HL-60/S4 treated with retinoic acid at 250 ng/mL for 4 days and 3 days (cell line): ENCODE measurements at regions not wholly inside any gene's neighbourhood (a gene's known extent, or its start where the extent isn't known, plus 50 kb on each side); places are given as distances from the start of the nearest gene placed in this dataset.

Source experiments
- in situ Hi-C: fragments of 300-500 bp; cut with MboI; formaldehyde crosslinking; loops from 2 replicates; pipeline ENCODE4 v1.7.0; 2022; ENCODE audit warnings: low sequenced_read_pairs

DNA sequence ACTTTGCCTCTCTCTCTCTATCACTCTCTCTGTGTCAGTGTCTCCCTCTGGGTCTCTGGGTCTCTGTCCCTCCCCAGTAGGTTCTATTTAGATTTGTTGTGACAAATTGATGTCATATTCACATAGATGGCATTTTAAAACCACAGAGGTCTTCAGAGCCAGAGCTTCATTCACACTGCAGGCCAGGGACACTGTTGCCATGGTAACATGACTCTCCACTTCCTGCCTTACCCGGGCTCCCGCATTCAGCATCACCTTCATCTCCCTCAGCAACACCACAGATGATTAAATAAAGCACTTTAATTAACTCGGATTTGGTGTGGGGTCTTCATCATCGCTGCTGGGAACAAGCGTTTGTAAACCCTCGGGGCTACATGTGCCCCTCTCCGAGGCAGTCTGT, 132.6 kb downstream of the ETS2 start:
- in situ Hi-C loops: no loop called here

DNA sequence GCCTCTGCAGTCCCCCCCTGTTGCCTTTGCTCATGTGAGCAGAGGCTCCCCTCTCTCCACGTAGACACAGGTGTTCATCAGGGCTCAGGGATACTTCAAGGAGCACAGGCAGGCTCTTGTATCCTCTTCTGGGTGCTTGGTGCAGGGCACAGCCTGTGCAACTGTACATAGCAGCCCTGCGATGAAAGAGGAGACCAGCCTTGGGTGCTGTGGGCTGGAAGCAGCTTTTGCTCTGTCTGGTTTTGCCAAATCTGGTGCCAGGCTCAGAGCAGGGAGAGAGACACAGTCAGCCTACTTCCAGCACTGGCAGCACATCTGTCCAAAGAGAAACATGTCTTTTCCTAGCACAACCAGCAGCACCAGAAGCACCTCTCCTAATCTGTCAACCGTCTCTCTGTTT, 132.1 kb downstream of the ETS2 start:
- in situ Hi-C loops: no loop called here

GRCh38 chr21:38937286-38937790, 131.6 kb downstream of the ETS2 start:
- in situ Hi-C loops: no loop called here

GRCh38 chr21:38936240-38936639, 130.5 kb downstream of the ETS2 start:
- in situ Hi-C loops: no loop called here

GRCh38 chr21:38933731-38934130, 128.0 kb downstream of the ETS2 start:
- in situ Hi-C loops: no loop called here

GRCh38 chr21:38931291-38931690, 125.6 kb downstream of the ETS2 start:
- in situ Hi-C loops: no loop called here

DNA sequence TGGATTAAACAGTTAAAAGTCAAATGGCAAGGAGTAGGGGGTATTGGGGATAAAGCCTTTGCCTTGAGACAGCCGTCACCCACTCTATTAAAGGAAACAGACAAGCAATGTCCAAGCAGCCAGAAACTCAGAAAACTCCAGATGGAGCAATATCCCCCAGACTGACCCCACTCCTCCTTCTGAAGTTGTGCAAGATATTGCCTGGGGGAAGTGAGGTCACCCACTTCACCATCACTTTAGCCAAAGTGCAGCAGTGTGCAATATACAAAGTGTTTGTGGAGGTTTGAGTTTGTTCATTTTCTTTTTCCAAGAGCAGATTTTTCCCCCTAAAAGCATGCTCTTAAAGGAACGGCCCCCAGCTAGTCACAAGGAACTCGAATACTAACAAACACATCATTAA, 125.1 kb downstream of the ETS2 start:
- in situ Hi-C loops: no loop called here

DNA sequence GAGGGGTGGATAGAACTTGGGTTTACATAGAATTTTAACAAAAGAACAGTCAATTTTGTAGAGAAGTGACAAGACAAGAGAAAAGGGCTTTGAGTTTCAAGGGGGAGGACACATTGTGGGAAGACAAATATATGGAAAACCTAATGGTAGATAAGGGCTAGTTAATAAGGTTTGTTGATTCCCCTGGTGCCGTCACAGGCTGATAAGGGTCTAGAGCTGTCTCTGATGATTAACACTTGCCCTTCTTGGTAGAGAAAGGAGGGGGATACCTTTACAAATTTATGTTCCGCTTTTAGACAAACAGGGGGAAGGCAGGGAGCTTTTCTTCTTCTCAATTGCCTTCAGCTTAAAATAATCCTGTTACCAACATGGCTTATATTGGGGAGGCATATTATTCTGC, 124.3 kb downstream of the ETS2 start:
- in situ Hi-C loops: no loop called here

DNA sequence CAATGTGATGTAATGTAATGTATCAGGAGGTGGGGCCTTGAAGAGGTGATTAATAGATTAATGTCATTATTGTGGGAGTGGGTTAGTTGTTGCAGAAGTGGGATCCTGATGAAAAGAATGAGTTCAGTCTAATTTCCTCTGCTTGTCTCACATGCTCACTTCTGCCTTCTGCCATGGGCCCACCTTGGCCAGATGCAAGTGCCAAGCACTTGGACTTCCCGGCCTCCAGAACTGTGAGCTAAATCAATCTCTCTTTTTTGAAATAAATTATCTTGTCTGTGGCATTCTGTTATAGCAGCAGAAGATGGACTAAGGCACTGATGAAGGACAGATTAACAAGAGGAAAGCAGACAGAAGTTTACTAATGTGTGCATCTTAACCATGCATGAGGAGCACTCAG, 123.9 kb downstream of the ETS2 start:
- in situ Hi-C loops: no loop called here

DNA sequence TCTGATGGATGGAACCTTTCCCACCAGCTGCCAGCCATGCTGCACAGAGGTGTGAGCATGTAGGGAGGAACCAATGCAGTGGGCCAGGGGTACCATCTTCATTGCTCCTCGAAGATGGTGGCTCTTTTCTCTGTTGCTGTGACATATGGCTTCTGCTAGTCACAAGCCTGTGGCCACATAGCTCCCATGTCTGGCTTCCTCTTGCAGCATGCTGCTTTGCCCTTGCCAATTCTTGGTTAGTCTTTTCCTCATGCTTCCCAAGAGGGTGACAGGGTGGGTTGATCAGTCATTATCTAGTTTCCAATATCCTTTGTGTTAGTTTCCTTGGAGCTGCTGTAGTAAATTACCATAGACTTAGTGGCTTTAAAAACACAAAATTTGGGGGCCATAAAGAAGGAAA, 123.4 kb downstream of the ETS2 start:
- in situ Hi-C loops: no loop called here

GRCh38 chr21:38927776-38928175, 122.0 kb downstream of the ETS2 start:
- in situ Hi-C loops: no loop called here

DNA sequence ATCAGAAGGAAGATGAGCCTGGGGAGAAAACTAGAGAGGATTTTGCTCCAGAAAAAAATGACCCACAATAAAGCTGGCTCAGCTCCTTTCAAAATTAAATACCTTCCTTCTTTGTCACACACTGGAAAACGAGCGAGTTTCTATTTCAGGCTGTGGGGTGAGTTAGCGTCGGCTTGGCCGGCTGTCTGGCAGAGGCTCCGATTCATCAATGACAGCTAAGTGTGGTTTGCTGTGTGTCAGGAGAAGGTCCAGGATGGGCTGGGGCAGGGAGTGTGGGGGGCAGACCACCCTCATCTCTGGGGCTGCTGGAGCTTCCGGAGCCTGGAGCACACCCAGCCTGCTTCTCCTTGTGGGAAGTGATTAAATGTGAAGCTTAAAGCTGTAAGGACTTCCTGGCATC, 120.2 kb downstream of the ETS2 start:
- in situ Hi-C loops: no loop called here

- in situ Hi-C loops: no loop called here
Observed at GRCh38 chr21:38925478-38925877, 119.7 kb downstream of the ETS2 start.

DNA sequence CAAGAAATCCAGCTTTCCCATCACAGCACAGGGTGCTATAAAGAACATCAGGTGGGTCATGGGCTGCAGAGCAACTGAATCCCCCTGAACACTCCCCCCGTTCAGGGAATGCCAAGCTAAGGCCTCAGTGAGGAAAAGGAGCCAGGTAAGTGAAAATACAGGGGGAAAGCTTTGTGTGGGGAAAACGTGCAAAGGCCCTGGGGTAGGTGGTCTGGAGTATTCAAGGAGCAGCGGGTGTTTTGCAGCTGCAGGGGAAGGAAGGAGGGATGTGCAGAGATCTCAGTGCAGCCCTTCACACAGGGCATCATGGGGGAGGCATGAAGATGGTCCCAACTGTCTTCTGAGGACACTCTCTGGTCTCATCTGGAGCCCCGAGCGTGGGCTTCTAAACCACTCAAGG, 119.2 kb downstream of the ETS2 start:
- in situ Hi-C loops: no loop called here

DNA sequence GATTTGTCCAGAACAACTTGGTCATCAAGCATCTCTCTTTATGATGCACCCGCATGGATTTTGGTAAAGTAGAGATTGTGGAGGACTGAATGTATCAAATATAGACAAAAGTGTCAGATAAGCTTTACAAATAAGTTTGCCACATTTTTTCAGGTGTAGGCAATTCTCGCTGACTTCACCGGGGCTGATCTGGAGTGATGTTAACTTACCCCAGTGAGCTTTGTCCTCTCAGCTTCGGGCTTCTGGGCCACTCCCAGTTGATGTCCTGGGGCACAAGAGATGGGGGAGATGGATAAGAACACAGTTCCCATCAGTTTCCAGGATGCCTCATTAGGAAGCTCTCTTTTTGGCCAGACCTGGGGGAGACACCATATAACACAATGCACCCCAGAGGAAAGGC, 117.7 kb downstream of the ETS2 start:
- in situ Hi-C loops: no loop called here

- in situ Hi-C loops: no loop called here
Observed at GRCh38 chr21:38922474-38923235, 116.9 kb downstream of the ETS2 start.

GRCh38 chr21:38921511-38922251, 116.0 kb downstream of the ETS2 start:
- in situ Hi-C loops: no loop called here

DNA sequence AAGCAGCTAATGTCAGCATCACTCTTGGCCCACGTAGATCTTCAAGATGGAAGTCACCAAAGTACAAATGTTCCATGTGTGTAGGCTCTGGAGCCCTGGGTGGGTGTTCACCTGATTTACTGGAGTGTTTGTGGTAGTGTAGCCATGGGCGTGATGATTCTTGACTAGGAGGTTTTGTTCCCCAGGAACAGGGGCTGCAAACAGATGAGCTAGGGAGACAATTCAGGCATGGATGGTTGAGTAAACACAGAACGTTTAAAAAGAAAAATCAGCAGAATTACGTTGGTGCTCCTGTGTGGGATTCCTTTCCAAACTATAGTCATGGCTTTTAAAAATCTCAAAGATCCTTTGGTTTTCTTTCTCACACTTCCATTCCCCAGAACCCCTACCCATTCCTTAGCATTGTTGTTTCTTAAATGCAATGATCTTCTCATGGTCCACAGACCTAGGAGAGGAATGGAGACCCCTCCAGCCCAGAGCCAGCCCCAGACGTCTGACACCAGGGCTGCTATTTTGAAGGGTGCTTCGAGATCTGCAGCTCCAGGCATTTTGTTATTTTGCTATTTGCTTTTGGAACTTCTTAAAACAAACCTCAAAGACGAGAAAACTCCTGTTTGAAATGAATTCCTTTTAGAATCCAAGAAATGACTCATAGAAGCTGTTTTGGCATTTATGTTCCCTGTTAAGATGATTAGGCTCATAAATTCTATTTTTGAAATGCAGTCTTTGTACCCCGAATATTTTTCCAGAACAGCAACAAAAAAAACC, 115.1 kb downstream of the ETS2 start:
- in situ Hi-C loops: no loop called here

GRCh38 chr21:38918607-38919346, 113.0 kb downstream of the ETS2 start:
- in situ Hi-C loops: no loop called here

- in situ Hi-C loops: no loop called here
Observed at GRCh38 chr21:38917043-38917774, 111.5 kb downstream of the ETS2 start.
